ENCODE measurements at regions not wholly inside any gene's neighbourhood (a gene's known extent, or its start where the extent isn't known, plus 50 kb on each side); places are given as distances from the start of the nearest gene placed in this dataset.

DNA sequence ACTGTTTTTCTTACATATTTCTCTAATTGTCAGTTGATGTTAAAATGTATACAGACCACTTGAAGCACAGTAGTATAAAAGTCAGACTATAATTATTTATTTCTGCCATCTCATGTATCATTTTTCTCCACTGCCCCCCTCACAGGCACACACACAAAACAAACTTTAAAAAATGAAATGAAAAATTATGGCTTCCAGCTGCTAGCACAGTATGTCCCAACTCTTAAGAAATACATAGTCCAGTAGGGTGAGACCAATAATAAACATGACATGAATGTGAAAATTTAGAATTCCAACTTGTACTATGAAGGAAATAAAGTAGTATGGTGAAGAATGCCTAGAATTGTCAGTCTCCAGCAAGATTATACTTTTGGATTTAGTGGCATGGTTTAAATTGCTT lies 1247.9 kb downstream of the JRKL start:
- no peak overlapping the region for H4K5ac ChIP-seq (ENCODE audit: low read depth, low read length)
- ChIA-PET CTCF (no interaction called here), POLR2A (ENCODE audit: unreplicated experiment) (no interaction called here)
- H3K79me1 ChIP-seq (ENCODE audit: low read depth in 1 of 2, low read length in 2 of 2): no peaks in the 10 kb centered on the region
- H3K4ac ChIP-seq (ENCODE audit: low read depth, low read length): no peak overlapping the region
- H2BK15ac ChIP-seq (ENCODE audit: low read depth, low read length): no peak overlapping the region
- H4K91ac ChIP-seq (ENCODE audit: insufficient read depth, low read depth, low read length): no peak overlapping the region
- dilution Hi-C loops (cut with HindIII; ENCODE audit: low sequenced_read_pairs, unreplicated experiment): no loop called here
- DNase-seq: no peak
- TF ChIP-seq POLR2A (IDR thresholded peaks at IDR 0.05; ENCODE audit: low read depth, low read length) (no peak), MAZ (IDR thresholded peaks at IDR 0.05; ENCODE audit: borderline replicate concordance, low read depth, low read length) (no peak), SMC3 (IDR thresholded peaks at IDR 0.05; ENCODE audit: low read depth, low read length) (no peak), MAFK (IDR thresholded peaks at IDR 0.05; ENCODE audit: low read depth, low read length) (no peak), BHLHE40 (IDR thresholded peaks at IDR 0.05; ENCODE audit: low read depth, low read length) (no peak), RFX5 (IDR thresholded peaks at IDR 0.05; ENCODE audit: low read depth, low read length) (no peak)
- TF ChIP-seq, protein P1, sequence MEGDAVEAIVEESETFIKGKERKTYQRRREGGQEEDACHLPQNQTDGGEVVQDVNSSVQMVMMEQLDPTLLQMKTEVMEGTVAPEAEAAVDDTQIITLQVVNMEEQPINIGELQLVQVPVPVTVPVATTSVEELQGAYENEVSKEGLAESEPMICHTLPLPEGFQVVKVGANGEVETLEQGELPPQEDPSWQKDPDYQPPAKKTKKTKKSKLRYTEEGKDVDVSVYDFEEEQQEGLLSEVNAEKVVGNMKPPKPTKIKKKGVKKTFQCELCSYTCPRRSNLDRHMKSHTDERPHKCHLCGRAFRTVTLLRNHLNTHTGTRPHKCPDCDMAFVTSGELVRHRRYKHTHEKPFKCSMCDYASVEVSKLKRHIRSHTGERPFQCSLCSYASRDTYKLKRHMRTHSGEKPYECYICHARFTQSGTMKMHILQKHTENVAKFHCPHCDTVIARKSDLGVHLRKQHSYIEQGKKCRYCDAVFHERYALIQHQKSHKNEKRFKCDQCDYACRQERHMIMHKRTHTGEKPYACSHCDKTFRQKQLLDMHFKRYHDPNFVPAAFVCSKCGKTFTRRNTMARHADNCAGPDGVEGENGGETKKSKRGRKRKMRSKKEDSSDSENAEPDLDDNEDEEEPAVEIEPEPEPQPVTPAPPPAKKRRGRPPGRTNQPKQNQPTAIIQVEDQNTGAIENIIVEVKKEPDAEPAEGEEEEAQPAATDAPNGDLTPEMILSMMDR (conservative IDR thresholded peaks at IDR 0.05; ENCODE audit: low read depth, low read length): no peak
- TF ChIP-seq, protein P2, sequence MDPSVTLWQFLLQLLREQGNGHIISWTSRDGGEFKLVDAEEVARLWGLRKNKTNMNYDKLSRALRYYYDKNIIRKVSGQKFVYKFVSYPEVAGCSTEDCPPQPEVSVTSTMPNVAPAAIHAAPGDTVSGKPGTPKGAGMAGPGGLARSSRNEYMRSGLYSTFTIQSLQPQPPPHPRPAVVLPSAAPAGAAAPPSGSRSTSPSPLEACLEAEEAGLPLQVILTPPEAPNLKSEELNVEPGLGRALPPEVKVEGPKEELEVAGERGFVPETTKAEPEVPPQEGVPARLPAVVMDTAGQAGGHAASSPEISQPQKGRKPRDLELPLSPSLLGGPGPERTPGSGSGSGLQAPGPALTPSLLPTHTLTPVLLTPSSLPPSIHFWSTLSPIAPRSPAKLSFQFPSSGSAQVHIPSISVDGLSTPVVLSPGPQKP (IDR thresholded peaks at IDR 0.05; ENCODE audit: borderline replicate concordance, low read depth, low read length): no peak
- no peak for ATAC-seq (ENCODE audit: low read depth)
- H3K9me3 ChIP-seq (ENCODE audit: control insufficient read depth, insufficient read depth, low read length): peaks cover 1% of the 10 kb centered on the region; the same call in 1 of the 2 replicates
- H3K27ac ChIP-seq (ENCODE audit: insufficient read depth, low read length): no peak overlapping the region
- intact Hi-C loops (cut with micrococcal nuclease): no loop called here
- H3K4me2 ChIP-seq (ENCODE audit: low read depth, low read length): no peak overlapping the region
- no peaks in the 10 kb centered on the region for H3K4me1 ChIP-seq (ENCODE audit: control insufficient read depth, insufficient read depth, low read length)
- H3K36me3 ChIP-seq (ENCODE audit: control insufficient read depth, insufficient read depth, low read length): no peaks in the 10 kb centered on the region
- no peak overlapping the region for H3K18ac ChIP-seq (ENCODE audit: low read depth, low read length)
- H3K4me3 ChIP-seq (ENCODE audit: insufficient read depth, low read depth, low read length): no peak overlapping the region
- H2BK20ac ChIP-seq (ENCODE audit: low read depth, low read length): no peak overlapping the region
- BruUV-seq (replicated peaks): no TSS peak
- H3K56ac ChIP-seq (ENCODE audit: extremely low read depth, insufficient read depth, low read length): no peak overlapping the region
- H2AK9ac ChIP-seq (replicated peaks; ENCODE audit: low read depth, low read length, poor library complexity): no peak overlapping the region
- no peak overlapping the region for H2AFZ ChIP-seq (replicated peaks; ENCODE audit: low read length, poor library complexity)
- H3K14ac ChIP-seq (replicated peaks; ENCODE audit: low read depth, low read length): no peak overlapping the region
- H2AK5ac ChIP-seq (ENCODE audit: low read depth, low read length): no peak overlapping the region
- no peaks in the 10 kb centered on the region for H3K27me3 ChIP-seq (ENCODE audit: control insufficient read depth, insufficient read depth, low read length)
- H3K9ac ChIP-seq (ENCODE audit: low read depth, low read length): no peak overlapping the region
- no peaks in the 10 kb centered on the region for H4K20me1 ChIP-seq (ENCODE audit: insufficient read depth, low read length)
- in situ Hi-C loops (cut with MboI; ENCODE audit: low sequenced_read_pairs): no loop called here
- H3K9me1 ChIP-seq (ENCODE audit: insufficient read depth, low read length): no peaks in the 10 kb centered on the region
- H4K8ac ChIP-seq (ENCODE audit: low read depth in 2 of 2, low read length in 2 of 2): no peak overlapping the region
- H2BK120ac ChIP-seq (ENCODE audit: low read depth, low read length): no peak overlapping the region
- H3K23ac ChIP-seq (ENCODE audit: low read depth, low read length): no peak overlapping the region
- H2BK5ac ChIP-seq (ENCODE audit: low read depth, low read length, poor library complexity, severe bottlenecking): no peak overlapping the region

All from IMR-90 (cell line).